UCSD-AML1 (cell line): ENCODE measurements at regions not wholly inside any gene's neighbourhood (a gene's known extent, or its start where the extent isn't known, plus 50 kb on each side); places are given as distances from the start of the nearest gene placed in this dataset.

Experiments
- DNase-seq: peaks from one replicate; lab custom pipeline; 2025; ENCODE audit not compliant: unreplicated experiment; lab: John Stamatoyannopoulos, UW

- no peak for DNase-seq
Measured at GRCh38 chr7:130910949-130911944, 177.2 kb upstream of the KLF14 start.

- DNase-seq, result no peak
Measured at GRCh38 chr7:130912082-130912861, 178.3 kb upstream of the KLF14 start.

GRCh38 chr7:130912862-130913638 is 179.0 kb upstream of the KLF14 start:
- peak; percentile 55 for DNase-seq

- no peak for DNase-seq
Measured at GRCh38 chr7:130913639-130914553, 179.9 kb upstream of the KLF14 start.

GRCh38 chr7:130914554-130915294 is 180.7 kb upstream of the KLF14 start:
- no peak for DNase-seq

GRCh38 chr7:130917669-130918128 is 183.7 kb upstream of the KLF14 start:
- DNase-seq, result no peak

- DNase-seq, result no peak
Measured at GRCh38 chr7:130918129-130919052, 184.4 kb upstream of the KLF14 start.

- DNase-seq, result no peak
Measured at GRCh38 chr7:130919316-130920103, 185.5 kb upstream of the KLF14 start.

- DNase-seq, result no peak
Measured at GRCh38 chr7:130920122-130920521, 186.1 kb upstream of the KLF14 start.

- no peak for DNase-seq
Measured at GRCh38 chr7:130921391-130922180, 187.6 kb upstream of the KLF14 start.

GRCh38 chr7:130922206-130923112 is 188.5 kb upstream of the KLF14 start:
- DNase-seq, result no peak

- DNase-seq, result no peak
Measured at GRCh38 chr7:130923365-130923764, 189.4 kb upstream of the KLF14 start.

GRCh38 chr7:130923930-130924329 is 189.9 kb upstream of the KLF14 start:
- DNase-seq, result no peak

- no peak for DNase-seq
Measured at GRCh38 chr7:130925136-130925794, 191.3 kb upstream of the KLF14 start.
